AG04449 (cell line): ENCODE measurements at regions not wholly inside any gene's neighbourhood (a gene's known extent, or its start where the extent isn't known, plus 50 kb on each side); places are given as distances from the start of the nearest gene placed in this dataset.

Experiments
- CTCF ChIA-PET: fragments of 350-600 bp; formaldehyde crosslinking; extraction: SDS; loops from one replicate; lab custom pipeline; 2021; ENCODE audit warnings: antibody characterized with exemption; lab: Yijun Ruan, JAX
- POLR2A ChIA-PET: fragments of 400-600, 350-600 bp; formaldehyde crosslinking; extraction: SDS; loops from one replicate; lab custom pipeline; 2020; ENCODE audit warnings: antibody characterized with exemption, inconsistent platforms; lab: Yijun Ruan, JAX
- DNase-seq: peaks from one replicate; pipeline ENCODE4 v3.0.0-alpha.2; 2010; ENCODE audit warnings: low read depth, low spot score
- H3K4me3 ChIP-seq: 2 replicates; pipeline ENCODE4 v1.5.1; 2011; ENCODE audit warnings: low read depth, mild to moderate bottlenecking, control low read depth, low read length
- CTCF ChIP-seq: IDR thresholded peaks from one replicate; pipeline ENCODE4 v1.5.1; 2011; ENCODE audit warnings: mild to moderate bottlenecking, moderate library complexity, low read length, control low read depth, inconsistent platforms; ENCODE audit not compliant: insufficient read depth; ENCODE audit errors: missing control alignments

DNA sequence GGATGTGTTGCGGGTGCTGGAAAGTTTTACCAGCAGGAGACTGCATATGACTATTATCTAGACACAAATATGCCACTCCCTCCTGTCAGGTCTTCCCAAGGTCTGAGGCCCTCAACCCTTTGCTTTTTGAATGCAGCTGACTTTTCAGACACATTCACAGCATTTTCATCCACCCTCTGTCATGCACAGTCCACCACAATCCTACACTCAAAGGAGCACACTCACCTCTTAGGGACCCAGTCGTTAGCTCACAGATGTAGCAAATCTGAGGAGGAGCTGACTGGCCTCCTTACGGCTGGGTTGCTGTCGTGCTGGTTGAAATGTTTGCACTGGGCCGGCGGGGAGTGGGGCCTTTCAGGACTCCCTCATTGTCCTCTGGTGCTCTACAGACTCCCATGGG, 479.4 kb downstream of the IRS2 start:
- CTCF ChIA-PET = no interaction called here
- POLR2A ChIA-PET = no interaction called here
- TF ChIP-seq CTCF = no peak
- no peak overlapping the region for H3K4me3 ChIP-seq
- DNase-seq = no peak

GRCh38 chr13:109301726-109302125, 484.7 kb downstream of the IRS2 start:
- no peak for TF ChIP-seq CTCF
- H3K4me3 ChIP-seq = no peak overlapping the region
- no peak for DNase-seq
- POLR2A ChIA-PET = no interaction called here
- CTCF ChIA-PET = interaction anchor here (1.3 kb wide), 1 partner anchor 16 kb away, joined by 3 read pairs; no protein-coding TSS in a partner anchor

DNA sequence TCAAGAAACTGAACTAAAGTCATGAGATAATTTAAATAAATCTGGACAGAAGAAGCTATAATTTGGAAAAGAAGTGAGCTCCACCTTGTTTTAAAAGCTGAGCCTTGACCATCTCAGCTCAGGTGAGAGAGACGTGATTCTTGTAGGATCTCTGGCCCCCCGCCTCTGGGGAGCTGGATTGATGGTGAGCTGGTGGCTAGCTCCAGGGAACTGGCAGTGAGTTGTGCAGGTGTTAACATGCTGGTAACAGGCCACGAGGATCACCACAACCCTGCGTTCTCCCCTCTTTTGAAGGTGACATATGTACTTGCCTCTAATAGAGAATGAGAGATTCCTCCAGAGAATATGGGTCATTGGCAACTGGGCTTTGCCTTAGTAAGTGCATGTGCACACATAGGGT, 485.1 kb downstream of the IRS2 start:
- no peak for TF ChIP-seq CTCF
- ChIA-PET CTCF (interaction anchor here (1.3 kb wide), 1 partner anchor 15 kb away, joined by 3 read pairs; no protein-coding TSS in a partner anchor), POLR2A (no interaction called here)
- no peak for DNase-seq
- no peak overlapping the region for H3K4me3 ChIP-seq

- POLR2A ChIA-PET = no interaction called here
- no peak overlapping the region for H3K4me3 ChIP-seq
- TF ChIP-seq CTCF = no peak
- CTCF ChIA-PET = interaction anchor here (2.1 kb wide), 1 partner anchor 487 kb away, joined by 6 read pairs; no protein-coding TSS in a partner anchor
- DNase-seq = peak; percentile 79
Measured at GRCh38 chr13:109297628-109298027, 488.8 kb downstream of the IRS2 start.

- no peak for DNase-seq
- POLR2A ChIA-PET = no interaction called here
- H3K4me3 ChIP-seq = no peak overlapping the region
- no peak for TF ChIP-seq CTCF
- CTCF ChIA-PET = no interaction called here
Measured at GRCh38 chr13:109293166-109293565, 493.2 kb downstream of the IRS2 start.

- no peak for TF ChIP-seq CTCF
- H3K4me3 ChIP-seq = no peak overlapping the region
- no peak for DNase-seq
- ChIA-PET POLR2A (no interaction called here), CTCF (no interaction called here)
Measured at GRCh38 chr13:109288151-109288709, 498.2 kb downstream of the IRS2 start.
